Mucosa of descending colon (tissue), 3 donors: ENCODE measurements at regions not wholly inside any gene's neighbourhood (a gene's known extent, or its start where the extent isn't known, plus 50 kb on each side); places are given as distances from the start of the nearest gene placed in this dataset.

Experiments used
- ATAC-seq: fragments of 200-7000 bp; cut with Tn5 transposase; one replicate; pipeline ENCODE4 v1.9.1; 2020; ENCODE audit warnings: mild to moderate bottlenecking, moderate library complexity
- DNase-seq, 3 donors: peaks; one replicate each; pipeline ENCODE4 v3.0.0-alpha.2; 2020
- H3K36me3 ChIP-seq: fragments of 200-600 bp; one replicate; pipeline ENCODE4 v1.8.0; 2021; ENCODE audit warnings: low read depth, mild to moderate bottlenecking
- H3K4me1 ChIP-seq: fragments of 200-600 bp; one replicate; pipeline ENCODE4 v1.8.0; 2021; ENCODE audit warnings: low read depth, mild to moderate bottlenecking
- H3K4me3 ChIP-seq: fragments of 200-600 bp; one replicate; pipeline ENCODE4 v1.8.0; 2021; ENCODE audit warnings: mild to moderate bottlenecking
- H3K9me3 ChIP-seq: fragments of 200-600 bp; one replicate; pipeline ENCODE4 v1.8.0; 2021; ENCODE audit warnings: mild to moderate bottlenecking
- intact Hi-C, 2 donors: fragments of 100-400 bp; cut with DNase I in 1 of 2; cut with micrococcal nuclease in 1 of 2; formaldehyde crosslinking; loops; one replicate each; pipeline versions ENCODE4 v1.11.0 to v1.11.1; 2022; cut with DNase I, micrococcal nuclease
- TF ChIP-seq, protein P1 (sequence below): fragments of 200-600 bp; IDR thresholded peaks from one replicate; pipeline ENCODE4 v1.8.0; 2022; ENCODE audit warnings: antibody characterized with exemption, mild to moderate bottlenecking
- donor health status: DM: no; HTN: no; CAD: no; lungs with moderate emphysema.
- donor health status: DM: no; HTN: no; CAD: no.
- donor health status: DM: no; HTN: yes; CAD: no.

DNA sequence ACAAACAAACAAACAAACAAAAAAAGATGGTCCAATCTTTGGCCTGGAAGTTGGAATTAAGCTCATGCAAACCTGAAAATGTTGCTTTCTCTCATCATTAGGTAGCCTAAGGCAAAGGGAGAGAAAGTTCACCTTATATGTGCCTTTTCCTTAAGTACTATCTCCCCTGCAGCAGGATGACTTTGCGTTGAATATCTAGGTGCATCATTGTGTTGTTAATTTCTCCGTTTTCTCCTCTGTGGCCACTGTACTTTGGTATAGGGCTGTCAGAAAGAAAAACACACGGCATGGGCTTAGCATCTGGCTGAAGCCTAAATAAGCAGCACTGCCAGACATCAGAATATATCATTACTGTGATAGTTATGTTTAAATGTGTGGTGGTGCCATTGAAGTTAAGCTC is 345.5 kb downstream of the BCAT1 start:
- Histone ChIP-seq H3K4me3 (no peak overlapping the region), H3K9me3 (no peaks in the 10 kb centered on the region), H3K36me3 (no peaks in the 10 kb centered on the region), H3K4me1 (no peaks in the 10 kb centered on the region)
- intact Hi-C loops = no loop called here
- TF ChIP-seq, protein P1, sequence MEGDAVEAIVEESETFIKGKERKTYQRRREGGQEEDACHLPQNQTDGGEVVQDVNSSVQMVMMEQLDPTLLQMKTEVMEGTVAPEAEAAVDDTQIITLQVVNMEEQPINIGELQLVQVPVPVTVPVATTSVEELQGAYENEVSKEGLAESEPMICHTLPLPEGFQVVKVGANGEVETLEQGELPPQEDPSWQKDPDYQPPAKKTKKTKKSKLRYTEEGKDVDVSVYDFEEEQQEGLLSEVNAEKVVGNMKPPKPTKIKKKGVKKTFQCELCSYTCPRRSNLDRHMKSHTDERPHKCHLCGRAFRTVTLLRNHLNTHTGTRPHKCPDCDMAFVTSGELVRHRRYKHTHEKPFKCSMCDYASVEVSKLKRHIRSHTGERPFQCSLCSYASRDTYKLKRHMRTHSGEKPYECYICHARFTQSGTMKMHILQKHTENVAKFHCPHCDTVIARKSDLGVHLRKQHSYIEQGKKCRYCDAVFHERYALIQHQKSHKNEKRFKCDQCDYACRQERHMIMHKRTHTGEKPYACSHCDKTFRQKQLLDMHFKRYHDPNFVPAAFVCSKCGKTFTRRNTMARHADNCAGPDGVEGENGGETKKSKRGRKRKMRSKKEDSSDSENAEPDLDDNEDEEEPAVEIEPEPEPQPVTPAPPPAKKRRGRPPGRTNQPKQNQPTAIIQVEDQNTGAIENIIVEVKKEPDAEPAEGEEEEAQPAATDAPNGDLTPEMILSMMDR = no peak
- no peak for ATAC-seq
- DNase-seq = no peak

DNA sequence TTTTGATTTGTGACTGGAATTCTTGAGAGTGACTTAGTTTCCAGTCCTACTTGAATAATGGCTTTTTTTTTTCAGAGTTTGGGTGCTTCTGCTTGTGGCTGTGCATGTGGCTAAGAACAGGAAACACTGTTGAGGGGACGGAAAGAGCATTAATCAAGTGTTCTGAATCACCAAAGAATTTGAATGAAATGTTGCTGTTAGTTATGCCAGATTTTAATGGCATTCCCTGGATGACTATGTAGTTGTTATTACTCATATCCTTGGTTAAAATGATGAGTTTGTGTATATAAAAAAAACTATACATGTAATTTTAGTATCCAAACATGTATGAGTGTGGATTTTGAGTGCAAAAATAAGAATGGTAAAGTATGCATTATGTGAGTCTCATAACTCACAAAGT is 347.9 kb downstream of the BCAT1 start:
- TF ChIP-seq, protein P1 = no peak

DNA sequence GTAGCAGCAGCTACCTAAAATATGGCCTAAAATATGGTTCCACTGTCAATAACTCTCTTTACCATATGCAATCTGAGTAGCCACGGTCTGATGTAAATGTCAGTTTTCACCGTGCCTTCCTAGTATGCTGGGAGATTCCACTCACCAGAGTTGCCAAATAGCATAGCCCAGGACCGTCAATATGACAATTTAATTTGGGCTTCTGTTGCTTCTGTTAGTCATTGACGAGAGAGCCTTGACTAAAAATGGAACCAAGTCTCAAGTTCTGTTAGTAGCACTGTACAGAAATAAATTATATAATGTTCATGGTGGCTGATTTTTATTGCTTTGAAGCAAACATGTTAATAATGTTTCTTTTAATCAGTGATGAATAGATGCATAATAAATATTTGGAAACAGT is 348.4 kb downstream of the BCAT1 start:
- DNase-seq (no peak), ATAC-seq (no peak)
- Histone ChIP-seq H3K9me3 (no peaks in the 10 kb centered on the region), H3K36me3 (no peaks in the 10 kb centered on the region), H3K4me1 (no peaks in the 10 kb centered on the region), H3K4me3 (no peak overlapping the region)
- intact Hi-C loops = no loop called here
- TF ChIP-seq, protein P1 = no peak

More for the DNA sequence above, 347.9 kb downstream of the BCAT1 start:
- Histone ChIP-seq H3K4me1 (no peaks in the 10 kb centered on the region), H3K9me3 (no peaks in the 10 kb centered on the region), H3K4me3 (no peak overlapping the region), H3K36me3 (no peaks in the 10 kb centered on the region)
- ATAC-seq = no peak
- intact Hi-C loops = no loop called here
- DNase-seq = no peak

DNA sequence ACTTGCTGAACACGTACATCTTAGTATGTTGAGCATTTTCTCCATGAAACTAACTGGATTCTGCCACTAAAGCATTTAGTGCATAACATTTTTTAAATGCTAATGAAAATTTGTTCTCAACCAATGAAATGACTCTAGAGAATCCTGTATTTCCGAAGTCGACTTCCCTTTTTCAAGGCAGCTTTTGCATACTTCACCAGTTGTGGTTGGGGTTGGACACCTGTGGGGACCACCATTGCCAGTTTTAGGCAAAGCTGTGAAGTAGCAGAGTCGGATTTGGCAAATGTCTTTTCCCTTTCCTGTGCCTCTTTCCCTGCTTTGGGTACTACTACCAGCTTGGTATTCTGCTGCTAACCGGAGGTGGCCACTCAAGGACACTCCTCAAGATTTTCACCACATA is 349.2 kb downstream of the BCAT1 start:
- Histone ChIP-seq H3K4me3 (no peak overlapping the region), H3K9me3 (no peaks in the 10 kb centered on the region), H3K4me1 (no peaks in the 10 kb centered on the region), H3K36me3 (no peaks in the 10 kb centered on the region)
- DNase-seq = no peak
- TF ChIP-seq, protein P1 = no peak
- no peak for ATAC-seq
- intact Hi-C loops = no loop called here

DNA sequence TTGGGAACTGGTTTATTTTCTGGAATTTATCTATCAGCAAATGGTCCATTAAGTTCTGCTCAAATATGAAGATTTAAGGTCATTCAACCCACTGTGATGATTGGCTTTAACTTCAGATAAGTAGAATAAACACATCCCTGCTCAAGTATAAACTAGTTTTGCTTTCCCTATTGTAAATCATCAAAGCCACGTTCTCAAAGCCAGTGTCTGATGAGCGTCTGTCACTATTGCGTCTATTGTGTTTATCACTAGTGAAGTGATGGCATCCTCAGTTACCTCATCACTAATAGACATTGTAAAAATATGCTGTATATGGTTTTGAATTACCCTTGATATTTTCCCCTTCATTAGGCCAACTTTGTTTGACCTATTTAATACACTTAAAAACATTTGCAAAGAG is 351.3 kb downstream of the BCAT1 start:
- no peak for ATAC-seq
- Histone ChIP-seq H3K4me1 (no peaks in the 10 kb centered on the region), H3K9me3 (no peaks in the 10 kb centered on the region), H3K36me3 (no peaks in the 10 kb centered on the region), H3K4me3 (no peak overlapping the region)
- intact Hi-C loops = no loop called here
- TF ChIP-seq, protein P1 = no peak
- no peak for DNase-seq

DNA sequence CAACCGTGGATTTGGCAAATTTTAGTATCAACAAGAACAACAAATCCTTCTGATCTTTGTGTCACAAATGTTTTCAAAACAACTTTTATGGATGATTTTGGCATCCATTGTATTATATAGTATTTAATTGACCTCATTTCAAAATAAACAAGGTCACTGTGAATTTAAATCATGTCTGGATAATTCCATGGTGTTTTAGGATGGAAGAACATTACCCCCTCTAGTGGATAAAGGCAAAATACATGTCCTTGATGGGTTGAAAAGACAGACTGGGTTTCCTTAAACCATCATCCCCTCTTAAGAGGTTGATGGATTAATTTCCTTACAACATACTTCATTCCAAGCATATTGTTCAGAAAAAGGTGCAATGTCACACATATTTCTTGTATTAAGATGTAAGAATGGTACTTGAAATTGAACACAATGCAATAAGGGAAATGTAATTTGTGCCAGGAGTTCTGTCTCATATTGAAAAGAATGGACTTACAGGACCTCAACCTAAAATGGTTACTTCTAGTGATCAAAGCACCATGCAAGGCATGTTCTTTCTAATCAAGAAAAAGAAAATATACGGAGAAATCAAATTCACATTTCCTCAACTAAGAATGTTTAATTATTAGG is 352.0 kb downstream of the BCAT1 start:
- H3K36me3 ChIP-seq = no peaks in the 10 kb centered on the region
- no peaks in the 10 kb centered on the region for H3K9me3 ChIP-seq
- no peak for ATAC-seq
- no peak for DNase-seq
- H3K4me3 ChIP-seq = no peak overlapping the region
- TF ChIP-seq, protein P1 = peak; percentile 19
- intact Hi-C loops = no loop called here
- no peaks in the 10 kb centered on the region for H3K4me1 ChIP-seq
